HG03571 (cell line): ENCODE measurements at regions not wholly inside any gene's neighbourhood (a gene's known extent, or its start where the extent isn't known, plus 50 kb on each side); places are given as distances from the start of the nearest gene placed in this dataset.

Experiments used
- ATAC-seq: cut with Tn5 transposase; IDR thresholded peaks from one replicate; pipeline ENCODE4 v1.9.1; 2021; ENCODE audit not compliant: unreplicated experiment

- no peak for ATAC-seq
Measured at GRCh38 chr13:22589880-22590279, 590.9 kb upstream of the SGCG start.

DNA sequence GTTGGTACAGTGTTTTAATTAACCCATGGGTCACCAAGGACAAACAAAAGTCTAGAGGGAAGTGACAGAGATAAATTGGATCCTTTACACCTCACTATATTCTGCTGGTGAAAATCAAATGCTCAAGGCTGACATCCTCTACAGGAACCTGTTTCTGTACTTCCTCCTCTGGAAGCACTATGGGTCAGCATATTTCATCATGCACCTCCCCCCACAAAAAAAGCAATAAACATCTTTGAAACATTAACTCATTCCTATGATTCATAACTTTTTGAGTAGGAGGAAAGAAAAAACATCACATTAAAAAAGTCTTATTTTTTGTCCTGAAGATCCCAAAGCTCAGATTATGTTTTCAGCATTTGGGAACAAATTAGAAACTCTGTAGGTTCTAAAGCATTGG lies 588.3 kb upstream of the SGCG start:
- ATAC-seq = no peak

- no peak for ATAC-seq
Measured at GRCh38 chr13:22594041-22594440, 586.7 kb upstream of the SGCG start.

GRCh38 chr13:22596171-22596863 lies 584.5 kb upstream of the SGCG start:
- ATAC-seq = no peak

DNA sequence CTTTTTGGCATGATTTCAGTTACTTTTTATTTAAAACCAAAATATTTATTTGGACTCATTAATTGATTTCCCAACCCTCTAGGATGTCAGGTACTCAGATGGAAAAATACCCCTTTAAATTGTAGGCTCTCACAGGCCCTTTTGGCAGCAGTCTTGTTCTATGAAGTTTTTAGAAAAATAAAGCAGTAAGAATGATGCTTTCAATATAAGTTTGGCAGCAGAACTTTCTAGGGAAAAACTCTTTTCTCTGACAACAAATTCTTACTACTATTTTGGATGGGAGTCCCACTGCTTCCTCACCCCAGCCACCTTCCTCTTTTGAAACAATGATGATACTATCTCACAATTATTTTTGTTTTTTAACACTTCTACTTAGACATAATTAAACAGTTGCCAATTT lies 581.6 kb upstream of the SGCG start:
- no peak for ATAC-seq

- ATAC-seq = no peak
Measured at GRCh38 chr13:22618002-22618401, 562.8 kb upstream of the SGCG start.

GRCh38 chr13:22625691-22626090 lies 555.1 kb upstream of the SGCG start:
- no peak for ATAC-seq

DNA sequence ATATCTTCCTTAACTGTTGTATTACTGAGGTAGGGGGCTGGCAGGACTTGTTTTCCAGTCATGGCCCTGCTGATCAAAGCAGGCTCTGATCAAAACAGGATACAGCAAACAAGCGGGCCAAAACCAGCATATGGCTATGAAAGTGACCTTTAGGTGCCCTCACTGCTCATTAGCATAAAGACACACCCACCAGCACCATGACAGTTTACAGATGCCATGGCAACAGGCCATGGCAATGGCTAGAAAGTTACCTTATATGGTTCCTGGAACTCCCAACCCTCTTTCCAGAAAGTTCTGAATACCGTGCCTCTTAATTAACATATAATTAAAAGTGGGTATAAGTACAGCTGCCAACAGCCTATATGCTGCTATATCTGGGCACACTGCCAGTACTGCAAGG lies 551.4 kb upstream of the SGCG start:
- no peak for ATAC-seq

- ATAC-seq = no peak
Measured at GRCh38 chr13:22642088-22642487, 538.7 kb upstream of the SGCG start.

- ATAC-seq = no peak
Measured at GRCh38 chr13:22644941-22645340, 535.8 kb upstream of the SGCG start.

GRCh38 chr13:22647156-22647850 lies 533.5 kb upstream of the SGCG start:
- no peak for ATAC-seq

DNA sequence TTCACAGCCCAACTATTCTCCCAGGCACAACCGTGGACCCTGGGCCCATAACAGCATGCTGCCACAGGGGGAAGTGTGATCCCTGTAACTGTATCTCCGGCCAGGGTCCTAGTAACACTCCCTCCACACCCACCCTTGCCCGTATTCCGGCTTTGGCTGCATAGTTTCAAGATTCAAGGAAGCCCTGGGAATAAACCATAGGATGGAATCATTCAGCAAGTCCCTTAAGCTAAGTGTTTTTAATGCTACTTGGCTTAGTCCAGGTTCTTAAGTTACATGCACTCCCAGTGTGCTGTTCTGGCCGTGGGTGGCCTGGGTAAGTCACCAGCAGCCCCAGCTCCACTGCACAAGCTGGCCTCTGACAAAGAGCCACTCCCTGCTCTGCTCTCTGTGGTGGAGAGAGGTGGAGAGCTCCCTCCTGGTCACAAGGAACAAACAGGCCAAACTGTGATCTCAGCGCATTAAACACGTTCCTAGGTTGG lies 532.4 kb upstream of the SGCG start:
- no peak for ATAC-seq

- no peak for ATAC-seq
Measured at GRCh38 chr13:22652796-22653195, 528.0 kb upstream of the SGCG start.

- ATAC-seq = no peak
Measured at GRCh38 chr13:22653866-22654265, 526.9 kb upstream of the SGCG start.

GRCh38 chr13:22655106-22655852 lies 525.5 kb upstream of the SGCG start:
- ATAC-seq = no peak

DNA sequence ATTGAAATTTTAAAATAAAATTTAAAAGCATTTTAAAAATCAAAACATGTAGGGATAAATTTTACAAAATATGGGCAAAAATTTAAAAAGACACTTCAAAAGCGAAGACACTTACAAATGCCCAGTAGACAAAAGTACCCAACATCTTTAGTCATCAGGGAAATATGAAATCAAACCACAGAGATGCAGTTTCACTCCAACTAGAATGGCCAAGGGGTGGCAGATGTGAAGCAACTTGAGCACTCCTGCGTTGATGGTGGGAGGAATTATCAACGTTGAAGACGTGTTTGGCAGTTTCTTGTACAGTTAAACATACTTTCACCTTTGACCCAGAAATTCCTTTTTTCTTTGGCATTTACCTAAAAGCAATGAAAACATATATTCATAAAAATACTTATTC lies 518.0 kb upstream of the SGCG start:
- no peak for ATAC-seq

DNA sequence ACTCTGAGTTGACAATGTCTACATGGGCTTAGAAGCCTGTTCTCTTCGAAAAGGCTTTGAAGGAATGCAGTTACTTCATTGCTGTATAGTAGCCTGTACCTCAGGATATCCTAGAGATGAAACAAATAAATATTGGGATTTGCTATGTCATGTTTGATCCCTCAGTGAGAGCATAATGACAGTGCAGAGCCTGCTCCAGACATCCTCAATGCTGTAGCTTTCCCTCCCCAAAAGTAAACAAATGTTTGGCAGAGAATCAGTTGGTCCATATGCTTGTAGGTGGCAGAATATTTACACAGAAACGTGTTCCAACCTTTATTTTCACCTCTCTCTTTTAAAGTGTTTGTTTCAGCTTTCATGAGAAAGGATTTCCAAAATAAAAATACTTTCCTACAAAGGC lies 515.3 kb upstream of the SGCG start:
- no peak for ATAC-seq

- ATAC-seq = no peak
Measured at GRCh38 chr13:22690756-22691155, 490.0 kb upstream of the SGCG start.

- ATAC-seq = no peak
Measured at GRCh38 chr13:22693691-22694090, 487.1 kb upstream of the SGCG start.

DNA sequence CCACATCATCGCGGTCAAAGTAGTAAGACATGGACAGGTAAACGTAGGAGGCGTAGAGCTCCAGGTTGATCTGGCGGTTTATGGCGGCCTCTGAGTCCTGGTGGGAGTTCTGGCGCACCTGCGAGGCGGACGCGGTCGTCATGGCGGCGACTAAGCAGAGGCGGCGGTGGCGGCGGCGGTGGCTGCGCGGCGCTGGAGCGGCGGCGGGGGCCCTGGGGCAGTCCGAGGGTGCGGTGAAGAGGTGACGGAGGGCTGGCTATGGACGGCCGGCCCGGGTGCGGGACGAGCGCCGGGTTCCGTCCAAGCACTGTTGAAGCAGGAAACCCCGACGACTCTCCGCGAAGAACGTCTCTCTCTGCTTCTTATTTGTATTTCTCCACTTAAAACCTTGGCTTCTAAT lies 484.3 kb upstream of the SGCG start:
- no peak for ATAC-seq

GRCh38 chr13:22698467-22698866 lies 482.3 kb upstream of the SGCG start:
- ATAC-seq = no peak
